H1 (cell line): ENCODE measurements at regions not wholly inside any gene's neighbourhood (a gene's known extent, or its start where the extent isn't known, plus 50 kb on each side); places are given as distances from the start of the nearest gene placed in this dataset.

ENCODE experiments used
- CTCF ChIA-PET: fragments of 300-600 bp; sonication (Branson Sonifier 250); formaldehyde crosslinking; loops from one replicate; lab custom pipeline; 2021; ENCODE audit not compliant: partially characterized antibody; lab: Charles Lee
- POLR2A ChIA-PET: fragments of 300-600 bp; sonication (Branson Sonifier 250); formaldehyde crosslinking; loops from one replicate; lab custom pipeline; 2021; ENCODE audit warnings: inconsistent platforms; ENCODE audit not compliant: partially characterized antibody; lab: Charles Lee
- DNase-seq, 2 experiments: peaks; one replicate each; pipeline versions ENCODE4 v3.0.0 to v3.0.0-alpha.2; 2010 to 2022; ENCODE audit warnings: low spot score in 2 of 2, low read depth in 1 of 2, mixed read lengths in 1 of 2
- FAIRE-seq: peaks from 2 replicates; lab custom pipeline; 2011; peaks lifted over from hg19 to GRCh38; lab: Jason Lieb, UNC
- H2AFZ ChIP-seq: 2 replicates; pipeline ENCODE4 v1.8.1; 2012; ENCODE audit warnings: low read length, inconsistent platforms
- H2AK5ac ChIP-seq: 2 replicates; pipeline ENCODE4 v1.6.1; 2013; ENCODE audit warnings: low read depth, low read length
- H2BK120ac ChIP-seq: replicated peaks from 2 replicates; pipeline ENCODE3; 2013; ENCODE audit warnings: low read depth, low read length, inconsistent platforms
- H2BK12ac ChIP-seq: 2 replicates; pipeline ENCODE4 v1.6.1; 2013; ENCODE audit warnings: low read depth, low read length
- H2BK15ac ChIP-seq: 2 replicates; pipeline ENCODE4 v1.6.1; 2013; ENCODE audit warnings: low read length
- H2BK20ac ChIP-seq: 2 replicates; pipeline ENCODE4 v1.6.1; 2013; ENCODE audit warnings: low read length
- H2BK5ac ChIP-seq: 2 replicates; pipeline ENCODE4 v1.6.1; 2013; ENCODE audit warnings: low read depth, low read length
- H3K14ac ChIP-seq: 2 replicates; pipeline ENCODE4 v1.6.1; 2013; ENCODE audit warnings: inconsistent platforms; ENCODE audit not compliant: insufficient read length
- H3K18ac ChIP-seq: 2 replicates; pipeline ENCODE4 v1.6.1; 2013; ENCODE audit warnings: low read length; ENCODE audit errors: extremely low read depth
- H3K23ac ChIP-seq: 2 replicates; pipeline ENCODE4 v1.6.1; 2013; ENCODE audit warnings: inconsistent platforms; ENCODE audit not compliant: insufficient read length
- H3K23me2 ChIP-seq: 2 replicates; pipeline ENCODE4 v1.6.1; 2013; ENCODE audit warnings: low read depth, low read length
- H3K27ac ChIP-seq: 2 replicates; pipeline ENCODE4 v1.6.1; 2011; ENCODE audit warnings: low read depth, low read length, inconsistent platforms
- H3K27me3 ChIP-seq, 4 experiments: replicated peaks in 1 of 4; 1 replicate in 1 of 4; 2 replicates in 3 of 4; pipeline versions ENCODE4 v1.6.1 to v1.8.1; 2011 to 2013; ENCODE audit warnings: low read length in 3 of 4, mild to moderate bottlenecking in 3 of 4, inconsistent platforms in 2 of 4, mixed read lengths in 2 of 4, moderate library complexity in 1 of 4; ENCODE audit not compliant: control insufficient read depth in 3 of 4, insufficient read depth in 3 of 4; ENCODE audit errors: extremely low read depth in 1 of 4
- H3K36me3 ChIP-seq, 4 experiments: 2 replicates each; pipeline versions ENCODE4 v1.6.1 to v1.8.1; 2011 to 2013; ENCODE audit warnings: mild to moderate bottlenecking in 4 of 4, low read length in 3 of 4, moderate library complexity in 2 of 4, control low read depth in 1 of 4, inconsistent platforms in 1 of 4; ENCODE audit not compliant: insufficient read depth in 4 of 4, control insufficient read depth in 2 of 4
- H3K4ac ChIP-seq: replicated peaks from 2 replicates; pipeline ENCODE3; 2013; ENCODE audit warnings: low read length, low read depth, mixed read lengths, inconsistent platforms; ENCODE audit not compliant: insufficient read length
- H3K4me1 ChIP-seq, 4 experiments: replicated peaks in 1 of 4; 1 replicate in 1 of 4; 2 replicates in 3 of 4; pipeline versions ENCODE4 v1.6.1 to v1.8.1; 2011 to 2013; ENCODE audit warnings: low read length in 3 of 4, inconsistent platforms in 2 of 4, mixed read lengths in 1 of 4; ENCODE audit not compliant: insufficient read depth in 4 of 4, control insufficient read depth in 3 of 4
- H3K4me2 ChIP-seq, 2 experiments: 2 replicates each; pipeline versions ENCODE4 v1.6.1 to v1.8.1; 2011 to 2013; ENCODE audit warnings: low read depth in 2 of 2, low read length in 2 of 2, control low read depth in 1 of 2, inconsistent platforms in 1 of 2, mild to moderate bottlenecking in 1 of 2; ENCODE audit not compliant: insufficient read depth in 1 of 2
- H3K4me3 ChIP-seq, 4 experiments: fragments of 200-600, 300-600 bp in 1 of 4; sonication (generic), shearing (Covaris generic), sonication (Bioruptor Twin) in 1 of 4; 2 replicates each; pipeline versions ENCODE4 v1.5.1 to v1.8.1; 2011 to 2016; ENCODE audit warnings: low read length in 4 of 4, low read depth in 3 of 4, control low read depth in 2 of 4, inconsistent platforms in 2 of 4, mild to moderate bottlenecking in 2 of 4, mixed read lengths in 1 of 4, moderate library complexity in 1 of 4; ENCODE audit not compliant: insufficient read depth in 2 of 4; ENCODE audit errors: extremely low read depth in 1 of 4
- H3K56ac ChIP-seq: replicated peaks from 2 replicates; pipeline ENCODE3; 2013; ENCODE audit warnings: low read depth, mild to moderate bottlenecking, mixed read lengths, low read length, inconsistent platforms; ENCODE audit not compliant: insufficient read length
- H3K79me1 ChIP-seq: 2 replicates; pipeline ENCODE4 v1.6.1; 2013; ENCODE audit warnings: low read depth, low read length, control low read depth
- H3K79me2 ChIP-seq, 2 experiments: 2 replicates each; pipeline versions ENCODE4 v1.6.1 to v1.8.1; 2012 to 2013; ENCODE audit warnings: low read length in 2 of 2, mild to moderate bottlenecking in 2 of 2, inconsistent platforms in 1 of 2; ENCODE audit not compliant: insufficient read depth in 2 of 2, control insufficient read depth in 1 of 2
- H3K9ac ChIP-seq, 4 experiments: replicated peaks in 1 of 4; 1 replicate in 1 of 4; 2 replicates in 3 of 4; pipeline versions ENCODE4 v1.6.1 to v1.8.1; 2011 to 2013; ENCODE audit warnings: low read depth in 3 of 4, low read length in 3 of 4, control low read depth in 2 of 4, mild to moderate bottlenecking in 2 of 4, moderate library complexity in 2 of 4, inconsistent platforms in 1 of 4; ENCODE audit errors: extremely low read depth in 1 of 4
- H3K9me3 ChIP-seq, 2 experiments: 2 replicates each; pipeline versions ENCODE4 v1.6.1 to v1.8.1; 2012 to 2013; ENCODE audit warnings: mild to moderate bottlenecking in 2 of 2, moderate library complexity in 2 of 2, control low read depth in 1 of 2, inconsistent platforms in 1 of 2, low read depth in 1 of 2, low read length in 1 of 2, mixed read lengths in 1 of 2; ENCODE audit not compliant: insufficient read depth in 2 of 2
- H4K20me1 ChIP-seq, 2 experiments: replicated peaks in 1 of 2; 2 replicates each; pipeline versions ENCODE3 to v1.8.1; 2011 to 2013; ENCODE audit warnings: inconsistent platforms in 2 of 2, low read length in 2 of 2, mild to moderate bottlenecking in 1 of 2; ENCODE audit not compliant: insufficient read depth in 2 of 2, control insufficient read depth in 1 of 2
- H4K5ac ChIP-seq: 2 replicates; pipeline ENCODE4 v1.6.1; 2013; ENCODE audit warnings: low read length, low read depth, mixed read lengths, inconsistent platforms; ENCODE audit not compliant: insufficient read length
- H4K8ac ChIP-seq: 2 replicates; pipeline ENCODE4 v1.8.0; 2013; ENCODE audit warnings: mild to moderate bottlenecking, moderate library complexity, low read length, inconsistent platforms; ENCODE audit not compliant: insufficient read depth; ENCODE audit errors: extremely low read depth
- H4K91ac ChIP-seq: replicated peaks from 2 replicates; pipeline ENCODE3; 2013; ENCODE audit warnings: low read length, mixed read lengths, inconsistent platforms; ENCODE audit not compliant: insufficient read length
- ATF3 ChIP-seq: IDR thresholded peaks from 2 replicates; pipeline ENCODE4 v1.6.1; 2011; ENCODE audit warnings: low read depth, mild to moderate bottlenecking, low read length; ENCODE audit not compliant: insufficient read depth
- CBX5 ChIP-seq: fragments of 300-800, 300-1000 bp; sonication (generic); IDR thresholded peaks from 2 replicates; pipeline ENCODE4 v1.7.1; 2016; ENCODE audit warnings: antibody characterized with exemption, low read length, low read depth
- CEBPB ChIP-seq: IDR thresholded peaks from 2 replicates; pipeline ENCODE4 v1.6.1; 2012; ENCODE audit warnings: low read depth, low read length
- FOSL1 ChIP-seq: IDR thresholded peaks from 2 replicates; pipeline ENCODE4 v1.6.1; 2011; ENCODE audit warnings: mild to moderate bottlenecking, low read depth, low read length, moderate library complexity; ENCODE audit not compliant: insufficient read depth
- JUND ChIP-seq: IDR thresholded peaks from 2 replicates; pipeline ENCODE4 v1.6.1; 2011; ENCODE audit warnings: mild to moderate bottlenecking, improper control_type of control experiment, low read length
- KDM1A ChIP-seq: fragments of 200-600, 300-600 bp; sonication (generic); IDR thresholded peaks from 2 replicates; pipeline ENCODE4 v1.7.1; 2016; ENCODE audit warnings: mild to moderate bottlenecking, low read length, borderline replicate concordance
- NRF1 ChIP-seq: IDR thresholded peaks from 2 replicates; pipeline ENCODE4 v1.6.1; 2011; ENCODE audit warnings: mild to moderate bottlenecking, low read depth, low read length, improper control_type of control experiment
- RFX5 ChIP-seq: IDR thresholded peaks from 2 replicates; pipeline ENCODE4 v1.6.1; 2011; ENCODE audit warnings: low read depth, low read length, improper control_type of control experiment, borderline replicate concordance
- SAP30 ChIP-seq: fragments of 300-600 bp; sonication (generic); IDR thresholded peaks from 2 replicates; pipeline ENCODE4 v1.7.1; 2012; ENCODE audit warnings: low read length, moderate library complexity, mild to moderate bottlenecking, inconsistent platforms; ENCODE audit not compliant: insufficient read depth, insufficient replicate concordance
- SP4 ChIP-seq: IDR thresholded peaks from 2 replicates; pipeline ENCODE4 v1.6.1; 2012; ENCODE audit warnings: low read length, inconsistent platforms
- SRF ChIP-seq: IDR thresholded peaks from 2 replicates; pipeline ENCODE4 v1.6.1; 2011; ENCODE audit warnings: mild to moderate bottlenecking, low read depth, low read length, moderate library complexity
- TAF1 ChIP-seq: IDR thresholded peaks from 2 replicates; pipeline ENCODE4 v1.6.1; 2011; ENCODE audit warnings: mild to moderate bottlenecking, low read depth, low read length
- ZNF274 ChIP-seq: IDR thresholded peaks from 2 replicates; pipeline ENCODE4 v1.7.0; 2012; ENCODE audit warnings: low read length, borderline replicate concordance; ENCODE audit errors: extremely low read depth
- WGBS, 2 experiments: shearing (Covaris generic) in 1 of 2; methylation state at CpG; one replicate each; pipeline versions ENCODE4 v1.1.6 to v1.1.7; 2013 to 2015; ENCODE audit warnings: low lambda C conversion rate in 2 of 2, mixed read lengths in 2 of 2, inconsistent platforms in 1 of 2, low coverage in 1 of 2, missing lambda C conversion rate in 1 of 2; ENCODE audit not compliant: insufficient replicate concordance in 2 of 2, insufficient coverage in 1 of 2, insufficient read length in 1 of 2; ENCODE audit errors: extremely low coverage in 1 of 2, missing lambda C conversion rate in 1 of 2; 5-methylcytosine and 5-hydroxymethylcytosine counted together
- TF ChIP-seq, protein P1 (sequence below): IDR thresholded peaks from 2 replicates; pipeline ENCODE4 v1.6.1; 2012; ENCODE audit warnings: inconsistent platforms

- no peaks in the 10 kb centered on the region for H3K9me3 ChIP-seq
- no peak overlapping the region for H3K56ac ChIP-seq
- H3K4me1 ChIP-seq: no peaks in the 10 kb centered on the region
- no peaks in the 10 kb centered on the region for H3K23me2 ChIP-seq
- no peaks in the 10 kb centered on the region for H3K79me2 ChIP-seq
- no peak overlapping the region for H2AFZ ChIP-seq
- CTCF ChIA-PET: no interaction called here
- POLR2A ChIA-PET: no interaction called here
- H4K5ac ChIP-seq: no peak overlapping the region
- TF ChIP-seq, protein P1, sequence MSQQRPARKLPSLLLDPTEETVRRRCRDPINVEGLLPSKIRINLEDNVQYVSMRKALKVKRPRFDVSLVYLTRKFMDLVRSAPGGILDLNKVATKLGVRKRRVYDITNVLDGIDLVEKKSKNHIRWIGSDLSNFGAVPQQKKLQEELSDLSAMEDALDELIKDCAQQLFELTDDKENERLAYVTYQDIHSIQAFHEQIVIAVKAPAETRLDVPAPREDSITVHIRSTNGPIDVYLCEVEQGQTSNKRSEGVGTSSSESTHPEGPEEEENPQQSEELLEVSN: no peak
- TF ChIP-seq KDM1A (no peak), SRF (no peak), JUND (no peak), NRF1 (no peak), ATF3 (no peak), CBX5 (no peak), TAF1 (no peak), SAP30 (no peak), CEBPB (no peak), RFX5 (no peak), FOSL1 (no peak), SP4 (no peak), ZNF274 (no peak)
- no peak overlapping the region for H4K91ac ChIP-seq
- no peaks in the 10 kb centered on the region for H3K36me3 ChIP-seq
- FAIRE-seq: no peak
- H3K9ac ChIP-seq: no peak overlapping the region
- no peak overlapping the region for H3K14ac ChIP-seq
- no peak overlapping the region for H2BK5ac ChIP-seq
- H3K4me2 ChIP-seq: no peak overlapping the region
- no peak overlapping the region for H2BK20ac ChIP-seq
- H3K27ac ChIP-seq: no peak overlapping the region
- H3K4ac ChIP-seq: no peak overlapping the region
- whole genome bisulfite sequencing, 2 experiments: 97% methylated on average over 2 of the region's 2 CpGs; no CpG with 5 or more reads in 1 of the 2 experiments
- no peaks in the 10 kb centered on the region for H4K20me1 ChIP-seq
- H2BK120ac ChIP-seq: no peak overlapping the region
- no peak overlapping the region for H3K23ac ChIP-seq
- no peak overlapping the region for H2BK12ac ChIP-seq
- H3K18ac ChIP-seq: no peak overlapping the region
- no peak overlapping the region for H2BK15ac ChIP-seq
- no peaks in the 10 kb centered on the region for H3K79me1 ChIP-seq
- DNase-seq: no peak
- no peak overlapping the region for H4K8ac ChIP-seq
- H3K27me3 ChIP-seq: no peaks in the 10 kb centered on the region
- H3K4me3 ChIP-seq: no peak overlapping the region
- H2AK5ac ChIP-seq: no peak overlapping the region
Measured at GRCh38 chrX:13175056-13175455, 130.6 kb upstream of the FAM9C start.
